Adrenal gland (tissue), 9 donors: ENCODE measurements at regions not wholly inside any gene's neighbourhood (a gene's known extent, or its start where the extent isn't known, plus 50 kb on each side); places are given as distances from the start of the nearest gene placed in this dataset.

Experiments used
- DNase-seq, 7 donors: peaks; one replicate each; pipeline ENCODE4 v3.0.0-alpha.2; 2019 to 2020
- H3K27ac ChIP-seq, 5 donors: fragments of 200-600 bp; sonication (generic) in 4 of 5; 1 replicate in 3 of 5; 2 replicates in 2 of 5; pipeline versions ENCODE4 v1.5.1 to v1.8.0; 2016 to 2020; ENCODE audit warnings: mild to moderate bottlenecking in 1 of 5
- H3K27me3 ChIP-seq: fragments of 200-600 bp; 2 replicates; pipeline ENCODE4 v1.8.0; 2021
- H3K36me3 ChIP-seq, 2 donors: fragments of 200-600 bp; replicated peaks in 1 of 2; 1 replicate in 1 of 2; 2 replicates in 1 of 2; pipeline versions ENCODE4 v1.5.1 to v1.8.0; 2018 to 2022
- H3K4me1 ChIP-seq, 2 donors: fragments of 200-600 bp; replicated peaks in 1 of 2; 1 replicate in 1 of 2; 2 replicates in 1 of 2; pipeline versions ENCODE4 v1.5.1 to v1.8.0; 2018 to 2021
- H3K4me3 ChIP-seq, 4 donors: fragments of 200-600 bp; sonication (generic) in 3 of 4; one replicate each; pipeline ENCODE4 v1.5.1; 2016 to 2018
- H3K9me3 ChIP-seq, 3 donors: fragments of 200-600 bp; sonication (generic) in 1 of 3; replicated peaks in 1 of 3; 1 replicate in 2 of 3; 2 replicates in 1 of 3; pipeline versions ENCODE4 v1.5.1 to v1.8.0; 2016 to 2021
- POLR2A ChIP-seq, 2 donors: fragments of 450-650 bp; IDR thresholded peaks; one replicate each; pipeline ENCODE4 v1.6.1; 2017; ENCODE audit warnings: antibody characterized with exemption in 2 of 2, mild to moderate bottlenecking in 2 of 2, moderate library complexity in 1 of 2
- WGBS, 4 donors: extraction: QIAGEN DNeasy Blood & Tissue Kit in 2 of 4; methylation state at CpG; one replicate each; pipeline versions ENCODE4 v1.1.5 to v1.1.7; 2013 to 2017; 5-methylcytosine and 5-hydroxymethylcytosine counted together
- intact Hi-C, 2 donors: fragments of 100-400 bp; cut with DNase I; formaldehyde crosslinking; loops; one replicate each; pipeline versions ENCODE4 v1.14.1 to v1.15.0; 2022 to 2023
- TF ChIP-seq, protein P1 (sequence below), 6 experiments: fragments of 450-650 bp in 4 of 6; fragments of 200-600 bp in 2 of 6; sonication (generic) in 1 of 6; IDR thresholded peaks; 1 replicate in 5 of 6; 2 replicates in 1 of 6; pipeline versions ENCODE4 v1.5.1 to v1.8.0; 2016 to 2021; ENCODE audit warnings: antibody characterized with exemption in 6 of 6, mild to moderate bottlenecking in 2 of 6, moderate library complexity in 1 of 6
- donor health status: healthy with polysubstance abuse.
- donor health status: Bipolar disorder and iron deficiency.
- donor health status: DM: yes; HTN: yes; CAD: no.
- donor health status: DM: no; HTN: no; CAD: no.
- donor health status: DM: no; HTN: no; CAD: no.

DNA sequence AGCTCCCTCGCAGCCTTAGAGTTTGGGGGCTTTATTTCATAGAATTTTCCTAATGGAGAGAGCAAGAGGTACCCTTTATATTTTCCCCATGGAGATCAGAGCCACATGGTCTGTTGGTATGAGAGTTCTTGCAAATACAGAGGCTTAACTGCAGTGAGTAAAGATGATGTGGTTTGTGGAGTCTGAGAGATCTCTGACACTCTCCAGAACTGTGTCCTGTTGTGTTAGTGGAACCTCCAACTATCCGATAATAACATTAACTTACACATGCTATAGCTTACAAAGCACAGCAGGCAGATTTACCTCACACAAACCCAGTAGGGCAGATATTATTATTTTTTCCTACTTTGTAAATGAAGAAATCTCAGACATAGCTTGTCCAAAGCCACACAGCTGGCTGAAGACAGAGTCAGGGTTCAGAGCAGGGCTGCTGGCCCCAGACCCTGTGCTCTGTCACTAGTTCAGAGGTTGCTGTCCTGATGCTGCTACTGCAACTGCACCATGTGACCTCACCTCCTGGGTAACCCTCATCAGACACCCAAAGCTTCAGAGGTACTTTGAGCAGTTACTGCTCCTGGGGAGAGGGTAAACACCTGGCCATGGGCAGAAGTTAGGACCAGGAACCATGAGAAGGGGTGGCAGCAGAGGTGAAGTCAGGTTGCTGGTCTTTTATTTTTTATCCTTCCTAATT is 384.8 kb upstream of the PROX1 start:
- Histone ChIP-seq H3K36me3 (no peaks in the 10 kb centered on the region), H3K4me1 (no peaks in the 10 kb centered on the region), H3K27me3 (no peaks in the 10 kb centered on the region), H3K4me3 (no peak overlapping the region), H3K27ac (no peak overlapping the region), H3K9me3 (no peaks in the 10 kb centered on the region)
- no peak for TF ChIP-seq POLR2A (IDR thresholded peaks at IDR 0.05)
- TF ChIP-seq, protein P1, sequence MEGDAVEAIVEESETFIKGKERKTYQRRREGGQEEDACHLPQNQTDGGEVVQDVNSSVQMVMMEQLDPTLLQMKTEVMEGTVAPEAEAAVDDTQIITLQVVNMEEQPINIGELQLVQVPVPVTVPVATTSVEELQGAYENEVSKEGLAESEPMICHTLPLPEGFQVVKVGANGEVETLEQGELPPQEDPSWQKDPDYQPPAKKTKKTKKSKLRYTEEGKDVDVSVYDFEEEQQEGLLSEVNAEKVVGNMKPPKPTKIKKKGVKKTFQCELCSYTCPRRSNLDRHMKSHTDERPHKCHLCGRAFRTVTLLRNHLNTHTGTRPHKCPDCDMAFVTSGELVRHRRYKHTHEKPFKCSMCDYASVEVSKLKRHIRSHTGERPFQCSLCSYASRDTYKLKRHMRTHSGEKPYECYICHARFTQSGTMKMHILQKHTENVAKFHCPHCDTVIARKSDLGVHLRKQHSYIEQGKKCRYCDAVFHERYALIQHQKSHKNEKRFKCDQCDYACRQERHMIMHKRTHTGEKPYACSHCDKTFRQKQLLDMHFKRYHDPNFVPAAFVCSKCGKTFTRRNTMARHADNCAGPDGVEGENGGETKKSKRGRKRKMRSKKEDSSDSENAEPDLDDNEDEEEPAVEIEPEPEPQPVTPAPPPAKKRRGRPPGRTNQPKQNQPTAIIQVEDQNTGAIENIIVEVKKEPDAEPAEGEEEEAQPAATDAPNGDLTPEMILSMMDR (IDR thresholded peaks at IDR 0.05): no peak
- intact Hi-C loops: no loop called here
- DNase-seq: no peak
- WGBS, 4 donors: 78 to 91% (median 83%) methylated on average over 2 of the region's 2 CpGs

DNA sequence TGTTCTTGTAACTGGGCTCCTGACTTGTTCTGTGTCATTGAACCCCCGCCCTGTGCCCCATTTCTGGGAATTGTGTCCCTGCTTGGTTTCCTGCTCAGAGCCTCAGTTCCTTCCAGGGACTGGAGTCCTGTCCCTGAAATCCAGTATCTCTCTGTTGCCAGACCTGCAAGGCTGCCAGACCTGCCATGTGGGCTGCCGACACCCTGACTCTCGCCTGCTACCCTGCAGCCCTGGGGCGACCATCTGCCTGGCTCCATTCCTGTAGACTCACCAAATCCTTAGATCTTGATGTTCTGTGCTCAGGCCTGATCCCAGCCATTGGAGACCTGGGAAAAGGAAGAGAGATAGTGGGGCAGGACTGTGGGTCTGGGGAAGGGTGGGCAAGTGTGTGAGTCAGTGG is 383.3 kb upstream of the PROX1 start:
- intact Hi-C loops: no loop called here
- H3K9me3 ChIP-seq: no peaks in the 10 kb centered on the region
- H3K36me3 ChIP-seq: no peaks in the 10 kb centered on the region
- H3K4me1 ChIP-seq: no peaks in the 10 kb centered on the region
- no peak overlapping the region for H3K27ac ChIP-seq
- no peaks in the 10 kb centered on the region for H3K27me3 ChIP-seq
- 77 to 88% (median 83%) methylated on average over 4 of the region's 4 CpGs for WGBS, 4 donors
- DNase-seq: no peak
- H3K4me3 ChIP-seq: no peak overlapping the region
- no peak for TF ChIP-seq POLR2A (IDR thresholded peaks at IDR 0.05)
- TF ChIP-seq, protein P1 (IDR thresholded peaks at IDR 0.05): no peak

- DNase-seq: no peak
- Histone ChIP-seq H3K9me3 (no peaks in the 10 kb centered on the region), H3K36me3 (no peaks in the 10 kb centered on the region), H3K4me1 (no peaks in the 10 kb centered on the region), H3K27ac (no peak overlapping the region), H3K4me3 (no peak overlapping the region), H3K27me3 (no peaks in the 10 kb centered on the region)
- intact Hi-C loops: no loop called here
- TF ChIP-seq POLR2A (IDR thresholded peaks at IDR 0.05): no peak
- TF ChIP-seq, protein P1 (IDR thresholded peaks at IDR 0.05): no peak
- 62 to 76% (median 72%) methylated on average over 9 of the region's 9 CpGs for WGBS, 4 donors
These were observed 382.0 kb upstream of the PROX1 start for GRCh38 chr1:213605732-213606131.

DNA sequence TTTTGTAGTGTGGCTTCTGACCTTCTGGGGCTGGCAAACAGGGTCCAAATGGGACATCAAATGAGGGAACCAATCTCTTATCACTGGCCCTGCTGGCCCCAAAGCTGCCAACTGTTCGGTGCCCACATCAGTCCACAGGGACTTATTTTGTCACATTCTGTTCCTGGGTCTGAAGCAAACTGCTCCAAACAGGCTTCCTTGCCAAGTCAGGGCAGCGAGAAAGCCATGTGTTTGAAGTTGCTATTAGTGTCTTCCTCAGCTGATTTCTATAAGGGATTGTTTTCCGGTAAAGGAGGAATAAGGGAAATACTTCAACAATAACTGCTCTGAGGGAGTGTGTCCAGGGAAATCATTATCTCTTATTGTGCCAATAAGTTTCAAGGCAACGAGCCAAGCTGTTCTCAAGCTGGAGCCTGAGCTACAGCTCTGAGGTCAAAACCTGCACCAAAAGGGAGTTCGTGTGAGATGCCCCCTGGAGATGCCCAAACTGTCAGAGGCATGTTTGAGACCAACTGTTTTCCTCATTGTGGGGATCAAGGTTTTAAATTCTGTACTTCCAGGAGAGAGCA is 381.4 kb upstream of the PROX1 start:
- WGBS, 4 donors: 42 to 65% (median 56%) methylated on average over 5 of the region's 5 CpGs
- no peaks in the 10 kb centered on the region for H3K9me3 ChIP-seq
- H3K4me1 ChIP-seq: no peaks in the 10 kb centered on the region
- DNase-seq: no peak
- no peak for TF ChIP-seq POLR2A (IDR thresholded peaks at IDR 0.05)
- TF ChIP-seq, protein P1 (IDR thresholded peaks at IDR 0.05): no peak
- no peaks in the 10 kb centered on the region for H3K36me3 ChIP-seq
- H3K27me3 ChIP-seq: no peaks in the 10 kb centered on the region
- no peak overlapping the region for H3K4me3 ChIP-seq
- intact Hi-C loops: no loop called here
- H3K27ac ChIP-seq: no peak overlapping the region
